ENCODE measurements at regions not wholly inside any gene's neighbourhood (a gene's known extent, or its start where the extent isn't known, plus 50 kb on each side); places are given as distances from the start of the nearest gene placed in this dataset.

DNA sequence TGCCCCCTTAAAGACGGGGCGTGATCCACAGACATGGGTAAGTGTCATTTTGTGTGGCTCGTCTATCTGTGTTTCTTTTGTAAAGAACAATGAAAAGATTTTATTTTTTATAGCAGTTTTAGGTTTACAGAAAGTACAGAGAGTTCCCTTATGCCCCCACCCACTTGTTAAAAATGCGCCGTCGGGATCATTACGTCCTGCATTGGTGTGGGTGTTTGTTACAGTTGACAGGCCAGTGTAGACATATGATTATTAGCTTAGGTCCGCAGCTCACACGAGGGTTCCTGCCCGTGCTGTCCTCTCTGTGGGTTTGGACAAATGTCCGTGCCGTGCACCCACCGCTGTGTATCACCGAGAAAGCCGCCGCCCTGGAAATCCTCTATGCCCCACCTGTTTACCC, 50.5 kb downstream of the RGS12 start:
- DNase-seq: no peak

DNA sequence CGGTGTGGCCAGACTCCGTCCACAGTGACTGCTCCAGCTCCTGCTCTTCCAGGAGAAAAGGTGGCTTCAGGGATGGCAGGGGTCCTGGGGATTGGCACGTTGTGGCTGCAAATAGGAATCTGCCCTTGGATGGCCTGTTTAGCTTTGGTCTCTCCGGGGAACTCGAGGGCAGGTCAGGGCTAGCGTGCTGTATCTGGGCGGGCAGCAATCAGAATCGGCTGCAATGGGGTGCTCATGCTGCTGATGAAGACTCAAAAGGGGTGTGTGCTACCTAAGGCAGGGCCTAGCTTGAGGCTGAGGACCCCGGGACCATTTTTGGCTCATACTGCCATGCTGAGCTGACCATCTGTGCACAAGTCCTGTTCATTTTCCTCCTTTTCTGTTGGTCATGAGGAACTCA, 51.3 kb downstream of the RGS12 start:
- no peak for DNase-seq

DNA sequence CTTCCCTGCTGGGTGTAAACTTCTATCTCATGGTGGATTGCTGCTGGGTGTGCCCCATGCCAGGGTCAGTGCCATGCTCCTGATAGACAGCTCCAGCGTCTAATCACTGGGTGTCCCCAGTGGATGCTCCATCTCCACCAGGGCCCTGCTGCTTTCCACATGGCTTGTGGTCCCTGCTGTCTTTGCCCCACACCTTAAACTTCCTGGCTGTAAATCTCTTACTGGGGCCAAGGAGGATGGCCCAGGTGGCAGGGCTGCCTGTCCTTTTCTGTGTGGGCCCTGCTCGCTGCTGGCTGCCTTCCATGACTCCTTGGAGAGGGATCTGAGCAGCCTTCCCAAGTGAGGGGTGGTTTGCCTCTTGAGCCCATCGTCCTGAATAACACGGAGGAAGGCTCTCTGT, 51.8 kb downstream of the RGS12 start:
- DNase-seq: no peak

DNA sequence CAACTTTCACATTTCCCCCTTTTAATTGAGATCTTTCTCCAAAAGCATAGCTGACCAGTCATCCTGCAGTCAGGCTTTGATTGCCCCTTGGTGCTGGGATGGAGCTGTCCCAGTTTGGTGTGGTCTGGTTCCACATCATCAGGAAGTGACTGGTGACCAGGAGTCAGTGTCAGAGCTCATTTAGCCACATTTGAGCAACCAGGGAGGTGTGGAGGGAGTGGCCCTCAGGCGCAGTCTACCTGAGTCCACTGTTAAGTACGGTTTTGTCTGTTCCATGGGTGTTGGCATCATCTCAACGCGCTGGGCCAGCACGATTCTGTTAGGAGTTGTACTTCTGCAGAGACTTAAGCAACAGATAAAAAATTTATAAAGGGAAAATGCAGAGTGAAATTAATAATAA, 52.6 kb downstream of the RGS12 start:
- no peak for DNase-seq

DNA sequence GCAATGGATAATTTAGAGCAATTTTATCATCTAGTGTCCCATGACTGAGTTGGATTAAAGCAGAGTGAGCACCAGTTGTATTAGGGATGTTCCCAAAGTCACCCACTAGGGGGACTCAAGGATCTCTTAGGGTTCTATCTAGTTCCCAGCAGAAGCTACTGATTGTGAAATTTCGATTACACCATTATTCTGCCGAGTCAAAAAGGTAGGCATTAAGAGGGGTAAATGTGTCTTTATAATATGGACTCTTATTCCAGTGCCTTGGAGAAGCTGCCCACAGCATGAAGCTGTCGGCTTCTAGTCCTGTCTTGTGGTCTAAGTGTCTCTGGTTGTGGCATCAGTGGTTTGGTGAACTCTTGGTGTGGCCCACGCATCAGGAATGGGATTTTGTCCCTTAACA, 53.3 kb downstream of the RGS12 start:
- peak; percentile 73 for DNase-seq

DNA sequence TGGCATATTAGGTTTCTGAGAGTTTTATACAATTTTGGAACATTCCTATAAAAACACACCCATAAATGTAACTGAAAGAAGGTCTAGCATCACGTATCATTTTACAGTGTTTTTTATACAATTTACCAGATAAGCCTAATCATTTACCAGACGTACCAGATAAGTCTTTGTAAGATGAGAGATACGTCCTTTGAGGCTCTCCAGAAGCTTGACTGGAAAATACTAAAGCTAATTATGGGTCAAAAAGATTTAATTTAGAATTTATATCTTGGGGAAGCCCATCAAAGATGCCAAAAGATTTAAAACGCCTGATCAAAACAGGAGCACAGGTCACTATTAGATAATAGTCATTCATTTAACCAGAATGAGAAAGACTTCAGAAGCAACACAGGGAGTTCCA, 55.0 kb downstream of the RGS12 start:
- no peak for DNase-seq

DNA sequence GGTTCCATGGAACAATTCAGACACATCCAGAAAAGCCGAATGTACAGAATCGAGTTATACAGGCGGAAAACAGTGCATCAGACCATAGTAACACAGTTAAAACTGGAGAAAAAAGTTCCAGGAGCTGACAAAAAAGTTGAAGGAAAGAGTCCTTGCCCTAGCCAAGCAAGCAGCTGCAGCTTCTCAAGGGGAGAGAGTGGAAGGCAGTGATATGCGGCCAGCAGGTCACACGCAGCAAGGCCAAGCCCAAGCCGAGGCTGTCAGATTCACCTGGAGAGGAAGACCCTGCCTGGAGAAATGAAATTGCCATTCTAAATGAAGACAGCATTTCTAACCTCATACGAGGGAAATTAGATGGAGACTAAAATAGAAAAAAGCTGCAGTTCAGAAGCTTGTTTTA, 55.8 kb downstream of the RGS12 start:
- no peak for DNase-seq

DNA sequence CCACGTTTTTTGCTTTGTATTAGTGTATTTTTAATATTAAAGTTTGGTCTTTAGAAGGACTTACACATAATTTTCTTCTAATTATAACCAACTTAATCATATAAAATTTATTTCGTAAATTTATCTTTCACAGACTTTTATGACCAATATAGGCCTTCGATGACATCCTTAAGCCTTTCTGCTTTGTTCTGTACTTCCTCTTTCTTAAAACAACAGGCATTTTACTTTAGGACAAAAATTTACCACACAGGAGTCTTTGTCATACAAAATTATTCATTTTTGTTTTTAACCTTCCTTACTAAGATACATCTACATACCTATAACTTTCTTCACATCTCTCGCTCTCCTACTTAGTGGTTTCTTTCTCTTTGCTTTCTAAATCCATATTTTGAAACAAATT, 56.3 kb downstream of the RGS12 start:
- DNase-seq: no peak

DNA sequence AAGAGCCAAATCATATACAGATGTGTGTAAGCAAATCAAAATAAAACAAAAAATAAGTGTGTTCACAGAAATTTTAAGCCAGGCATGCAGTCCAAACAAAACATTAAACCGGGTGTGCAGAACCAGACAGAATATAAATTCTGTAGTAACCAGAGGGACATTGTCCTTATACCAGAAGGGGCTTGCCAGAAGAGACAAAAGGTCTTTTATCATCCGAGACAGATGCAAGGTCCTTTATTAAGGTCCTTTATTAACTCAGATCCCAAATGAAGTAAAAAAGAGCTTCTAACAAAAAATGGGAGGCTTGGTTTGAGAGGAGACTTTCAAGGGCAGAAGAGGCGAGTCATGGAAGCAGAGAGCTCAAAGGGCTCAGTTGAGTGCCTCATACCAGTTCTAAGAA, 59.2 kb downstream of the RGS12 start:
- no peak for DNase-seq

DNA sequence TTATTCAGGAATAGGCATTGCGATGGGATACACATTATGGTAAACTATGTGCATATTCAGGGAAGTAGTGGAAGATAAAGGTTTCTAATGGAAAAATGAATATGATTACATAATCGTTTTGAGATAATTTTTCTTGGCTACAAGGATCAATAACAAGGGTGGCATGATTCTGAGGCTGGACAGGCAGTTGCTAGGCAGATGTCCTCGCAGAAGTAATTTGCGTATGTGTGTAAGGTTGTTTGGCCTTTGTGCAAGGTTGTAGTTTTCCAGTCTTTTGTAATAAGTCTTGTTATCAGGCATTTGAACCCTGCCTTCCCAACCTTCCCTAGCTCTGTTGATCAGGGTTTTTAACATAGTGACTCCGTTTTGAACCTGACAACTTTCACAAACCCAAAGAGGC, 59.7 kb downstream of the RGS12 start:
- DNase-seq: no peak

DNA sequence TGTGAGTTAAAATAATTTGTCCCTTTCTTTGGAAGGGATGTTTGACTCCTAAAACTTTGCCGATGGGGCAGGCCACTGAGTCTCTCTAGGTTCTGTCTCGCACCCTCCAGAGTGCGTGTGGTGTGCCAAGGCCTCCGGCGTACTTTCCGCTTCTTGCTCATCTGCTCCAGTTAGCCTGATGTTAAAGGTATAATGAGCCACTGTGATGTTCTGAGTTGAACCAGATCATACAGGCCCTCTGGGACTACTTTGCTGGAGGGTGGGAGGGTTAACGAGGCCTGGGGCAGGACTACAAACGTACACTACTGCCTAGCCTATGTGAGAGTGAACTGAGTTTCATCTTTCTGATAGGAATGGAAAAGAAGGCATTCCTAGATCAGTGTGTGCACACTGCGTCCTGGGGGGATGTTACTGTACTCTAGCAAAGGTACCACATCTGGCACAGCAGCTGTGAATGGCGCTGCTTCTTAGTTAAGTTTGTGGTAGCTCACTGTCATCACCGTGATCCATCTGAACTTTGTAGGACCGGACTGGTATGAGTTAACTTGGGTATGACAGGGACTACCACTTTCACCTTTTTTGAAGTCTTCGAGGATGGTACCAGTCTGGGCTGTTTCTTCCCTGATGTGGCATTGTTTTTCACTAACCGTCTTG, 60.2 kb downstream of the RGS12 start:
- no peak for DNase-seq

DNA sequence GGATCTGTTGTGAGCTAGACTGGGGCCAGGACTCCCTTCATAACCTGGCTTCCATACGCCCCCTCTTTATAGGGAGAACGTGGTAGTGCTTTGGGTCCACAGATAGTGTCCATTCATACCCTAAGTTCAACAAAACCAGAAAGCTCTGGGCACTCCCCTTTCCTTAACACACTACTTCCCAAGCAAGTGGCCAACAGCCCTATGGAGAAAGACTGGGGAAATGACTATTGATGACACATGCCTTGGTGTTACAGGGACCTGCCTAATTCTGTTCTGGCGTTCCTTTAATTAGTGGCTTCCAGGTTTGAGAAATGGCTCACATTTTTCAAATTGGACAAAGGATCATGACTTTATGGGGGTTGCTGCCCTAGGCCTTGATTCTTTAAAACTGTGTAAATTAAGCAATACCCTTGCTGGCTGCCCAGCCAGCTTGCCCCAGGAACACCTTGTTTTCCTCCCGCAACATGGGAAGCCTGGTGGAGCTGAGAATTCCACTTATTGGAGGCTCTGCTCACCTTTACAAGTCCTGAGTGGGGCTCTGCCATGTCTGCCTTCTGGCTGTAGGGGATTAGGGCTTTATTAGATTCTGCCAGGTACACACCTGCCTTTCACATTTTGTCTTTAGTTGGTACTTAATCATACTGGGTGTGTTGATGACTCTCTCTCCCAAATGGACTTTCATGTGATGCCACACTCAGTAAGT, 61.1 kb downstream of the RGS12 start:
- DNase-seq: no peak

DNA sequence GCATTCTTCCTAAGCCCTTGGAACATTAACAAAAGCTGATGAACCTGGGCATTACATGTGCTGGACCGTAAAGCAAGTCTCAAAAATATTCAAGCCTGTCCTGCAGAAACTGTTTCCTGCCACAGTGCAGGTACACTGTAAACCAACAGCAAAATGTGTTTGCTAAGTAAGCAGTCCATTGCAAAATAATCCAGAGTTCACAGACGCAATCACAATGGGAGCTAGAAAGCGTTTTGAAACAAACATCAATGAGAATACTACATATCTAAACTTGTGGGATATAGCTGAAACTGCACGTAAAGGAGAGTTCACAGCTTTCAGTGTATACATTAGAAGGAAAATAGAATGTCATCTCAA, 61.6 kb downstream of the RGS12 start:
- DNase-seq: no peak

DNA sequence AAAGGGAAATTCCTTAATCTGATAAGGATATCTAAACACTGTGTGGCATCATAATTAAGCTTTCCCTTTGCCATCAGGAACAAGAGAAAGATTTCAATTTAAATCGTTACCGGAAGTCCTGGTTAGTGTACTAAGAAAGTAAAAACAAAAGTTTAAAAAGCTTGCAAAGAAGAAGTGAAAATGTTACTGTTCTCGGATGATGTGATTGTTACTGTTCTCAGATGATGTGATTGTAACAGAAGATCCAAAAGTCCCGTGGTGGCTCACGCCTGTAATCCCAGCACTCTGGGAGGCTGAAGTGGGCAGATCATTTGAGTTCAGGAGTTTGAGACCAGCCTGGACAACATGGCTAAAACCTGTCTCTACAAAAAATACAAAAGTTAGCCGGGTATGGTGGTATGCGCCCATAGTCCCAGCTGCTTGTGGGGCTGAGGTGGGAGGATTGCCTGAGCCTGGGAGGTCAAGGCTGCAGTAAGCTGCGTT, 62.5 kb downstream of the RGS12 start:
- DNase-seq: no peak

DNA sequence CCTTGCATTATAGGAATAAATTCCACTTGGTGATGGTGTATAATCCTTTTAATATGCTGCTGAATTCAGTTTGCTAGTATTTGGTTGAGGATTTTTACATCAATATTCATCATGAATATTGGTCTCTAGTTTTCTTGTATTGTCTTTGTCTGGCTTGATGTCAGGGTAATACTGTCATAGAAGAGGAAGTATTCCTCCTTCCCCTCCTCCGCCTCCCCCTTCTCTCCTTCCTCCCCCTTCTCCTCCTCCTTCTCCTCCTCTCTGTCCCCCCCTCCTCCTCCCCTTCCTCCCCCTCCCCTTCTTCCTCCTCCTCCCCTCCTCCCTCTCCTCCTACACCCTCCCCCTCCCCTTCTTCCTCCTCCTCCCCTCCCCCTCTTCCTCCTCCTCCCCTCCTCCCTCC, 65.8 kb downstream of the RGS12 start:
- no peak for DNase-seq

DNA sequence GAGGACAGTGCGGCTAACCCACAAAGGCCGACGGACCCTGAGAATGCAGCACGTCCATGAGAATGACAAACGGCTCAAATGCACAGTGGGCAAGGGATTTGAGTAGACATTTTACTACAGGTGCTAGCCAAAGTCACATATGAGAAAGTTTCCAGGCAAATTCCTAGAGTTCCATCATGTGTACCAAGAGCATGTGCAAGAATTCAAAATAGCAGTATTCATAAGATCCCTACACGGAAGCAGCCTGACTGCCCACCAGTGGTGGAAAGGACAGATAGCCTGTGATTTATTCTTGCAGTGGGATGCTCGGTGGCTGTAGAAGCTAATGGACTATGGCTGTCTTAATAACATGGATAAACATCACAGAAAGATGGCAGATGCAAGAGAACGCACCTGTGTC, 68.0 kb downstream of the RGS12 start:
- DNase-seq: no peak

DNA sequence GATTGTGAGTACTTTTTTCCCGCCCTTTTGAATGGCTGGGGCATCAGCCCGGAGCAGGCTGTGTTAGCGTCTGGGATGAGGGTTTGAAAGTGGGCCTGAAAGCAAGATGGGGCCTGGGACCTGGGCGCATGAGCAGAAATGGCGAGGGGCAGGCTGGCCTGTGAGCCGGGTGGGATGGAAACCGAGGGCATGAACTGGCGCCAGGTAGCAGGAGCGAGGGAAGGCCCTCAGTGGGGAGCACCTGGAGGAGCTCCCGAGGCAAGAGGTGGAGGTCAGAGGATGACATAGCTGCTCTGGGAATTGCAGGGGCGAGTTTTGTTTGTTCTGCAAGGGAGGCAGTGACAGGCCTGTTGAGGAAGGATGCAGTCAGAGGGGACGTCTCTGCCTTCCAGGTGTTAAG, 68.6 kb downstream of the RGS12 start:
- no peak for DNase-seq

DNA sequence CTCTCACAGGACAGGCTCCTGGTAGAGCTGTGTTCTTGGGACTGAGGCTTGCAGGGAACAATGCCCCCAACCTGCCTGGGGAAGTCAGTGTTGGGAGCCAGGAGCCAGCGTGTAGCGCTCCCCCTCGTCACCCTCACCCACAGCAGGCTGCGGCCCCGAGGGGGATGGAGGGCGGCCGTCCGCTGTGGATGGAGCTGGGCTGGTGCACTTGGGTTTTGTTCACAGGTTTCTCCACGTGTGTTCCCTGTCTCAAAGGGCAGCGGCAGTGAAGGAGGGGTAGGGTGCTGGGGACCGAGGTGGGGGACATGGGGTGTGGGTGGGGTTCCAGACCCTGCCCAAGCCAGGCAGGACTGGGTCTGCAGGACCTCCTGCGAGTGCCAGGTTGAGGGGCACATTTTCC, 69.1 kb downstream of the RGS12 start:
- no peak for DNase-seq

DNA sequence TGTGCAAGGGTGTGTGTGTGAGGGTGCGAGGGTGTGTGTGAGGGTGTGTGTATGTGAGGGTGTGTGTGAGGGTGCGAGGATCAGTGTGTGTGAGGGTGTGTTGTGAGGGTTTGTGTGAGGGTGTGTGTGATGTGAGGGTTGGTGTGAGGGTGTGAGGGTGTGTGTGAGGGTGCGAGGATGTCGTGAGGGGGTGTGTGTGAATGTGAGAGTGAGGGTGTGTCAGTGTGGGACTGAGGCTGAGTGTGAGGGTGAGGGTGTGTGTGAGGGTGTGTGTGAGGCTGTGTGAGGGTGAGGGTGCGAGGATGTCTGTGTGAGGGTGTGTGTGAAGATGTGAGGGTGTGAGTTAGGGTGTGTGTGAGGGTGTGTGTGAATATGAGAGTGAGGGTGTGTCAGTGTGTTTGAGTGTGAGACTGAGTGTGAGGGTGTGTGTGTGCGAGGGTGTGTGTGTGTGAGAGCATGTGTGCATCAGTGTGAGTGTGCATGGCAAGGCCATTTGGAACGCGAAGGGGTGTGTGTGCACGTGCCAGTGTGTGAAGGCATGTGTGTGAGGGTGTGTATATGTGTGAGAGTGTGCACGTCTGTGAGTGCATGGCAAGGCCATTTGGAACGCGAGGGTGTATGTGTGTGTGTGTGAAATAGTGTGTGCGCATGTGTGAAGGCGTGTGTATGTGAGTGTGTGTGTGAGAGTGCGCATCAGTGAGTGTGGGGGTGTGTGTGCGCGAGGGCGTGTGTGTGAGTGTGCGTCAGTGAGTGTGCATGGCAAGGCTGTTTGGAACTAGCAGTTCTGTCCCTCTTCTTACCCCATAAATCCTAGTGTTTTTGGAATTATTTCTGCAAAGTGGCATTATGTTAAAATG, 69.8 kb downstream of the RGS12 start:
- DNase-seq: no peak

DNA sequence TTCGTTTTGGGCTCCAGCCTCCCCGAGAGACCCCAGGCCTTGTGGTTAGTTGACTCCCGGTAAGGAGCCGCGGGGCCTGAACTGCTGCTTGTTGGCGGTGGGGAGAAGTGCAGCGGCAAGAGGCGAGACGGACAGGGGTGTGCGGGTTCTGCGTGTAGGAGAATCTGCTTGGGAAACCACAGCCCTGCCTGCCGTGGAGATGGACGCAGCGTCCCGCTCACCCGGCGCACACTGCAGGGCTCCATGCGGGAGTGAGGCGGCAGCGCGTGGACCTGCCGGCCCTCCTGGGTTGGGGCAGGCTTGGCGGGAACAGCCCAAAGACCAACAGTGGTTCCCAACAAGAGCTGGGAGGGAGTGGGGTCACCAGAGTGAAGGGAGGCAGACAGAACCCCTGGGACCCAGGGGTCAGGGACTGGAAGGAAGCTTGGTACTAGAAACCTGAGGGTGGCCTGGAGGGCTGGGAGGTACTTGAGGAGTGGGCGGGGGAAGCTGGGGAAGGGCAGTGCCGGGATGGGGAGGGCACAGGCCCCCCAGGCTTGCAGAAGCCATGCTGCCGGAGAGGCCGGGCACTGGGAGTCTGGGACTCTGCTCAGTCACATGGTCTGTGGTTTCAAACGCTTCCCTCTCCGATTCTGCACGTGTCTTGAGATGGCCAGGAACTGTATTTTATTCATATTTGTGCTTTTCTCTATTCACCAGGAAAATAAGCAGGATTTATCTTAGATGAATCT, 70.8 kb downstream of the RGS12 start:
- DNase-seq: no peak

DNA sequence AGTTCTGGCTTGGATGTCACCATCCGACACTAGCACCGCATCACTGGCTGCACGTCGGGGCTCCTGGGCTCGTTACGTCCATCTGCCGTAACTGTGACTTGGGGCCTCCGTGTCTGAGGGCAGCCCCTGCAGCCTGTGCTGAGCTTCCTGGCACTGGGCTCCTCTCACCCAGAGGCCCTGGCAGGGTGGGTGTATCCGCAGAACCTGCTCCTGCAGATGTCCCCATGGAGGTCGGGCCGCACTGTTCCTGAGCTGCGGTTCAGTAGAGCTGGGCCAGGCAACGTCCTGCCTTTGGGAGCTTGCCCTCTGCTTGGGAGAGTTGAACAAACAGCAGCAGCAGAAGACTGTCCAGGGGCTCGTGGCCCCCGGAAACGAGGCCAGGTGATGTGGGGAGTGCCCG, 71.4 kb downstream of the RGS12 start:
- no peak for DNase-seq

DNA sequence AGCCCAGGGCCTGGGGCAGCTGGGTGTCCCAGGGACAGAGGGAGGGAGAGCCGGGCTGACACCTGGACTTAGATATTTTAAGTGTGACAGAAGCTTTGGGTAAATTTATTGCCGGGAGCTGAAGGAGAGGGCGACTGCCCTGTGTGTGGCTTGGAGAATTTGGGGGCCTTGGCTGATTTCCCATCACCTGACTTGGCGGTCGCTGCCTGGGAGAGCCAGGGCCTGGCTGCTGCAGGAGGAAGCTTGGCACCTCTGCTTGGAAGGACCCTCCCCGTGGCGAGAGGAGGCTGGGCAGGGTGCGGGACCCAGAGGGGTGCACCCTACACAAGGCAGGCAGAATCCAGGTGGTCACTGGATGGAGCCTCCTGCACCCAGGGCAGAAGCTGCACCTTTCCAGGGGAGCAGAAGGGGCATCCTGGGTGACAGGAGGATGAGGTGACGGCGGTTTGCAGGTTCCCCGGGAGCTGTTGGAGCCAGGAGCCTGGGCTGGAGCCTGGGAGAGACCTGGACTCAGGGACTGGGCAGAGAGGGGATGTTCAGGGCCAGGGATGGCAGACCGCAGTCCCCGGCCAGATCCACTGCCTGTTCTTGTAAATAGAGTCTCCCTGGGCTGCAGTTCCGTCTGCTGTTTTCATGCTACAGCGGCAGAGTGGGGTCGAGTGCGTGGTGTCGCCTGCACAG, 72.0 kb downstream of the RGS12 start:
- no peak for DNase-seq

DNA sequence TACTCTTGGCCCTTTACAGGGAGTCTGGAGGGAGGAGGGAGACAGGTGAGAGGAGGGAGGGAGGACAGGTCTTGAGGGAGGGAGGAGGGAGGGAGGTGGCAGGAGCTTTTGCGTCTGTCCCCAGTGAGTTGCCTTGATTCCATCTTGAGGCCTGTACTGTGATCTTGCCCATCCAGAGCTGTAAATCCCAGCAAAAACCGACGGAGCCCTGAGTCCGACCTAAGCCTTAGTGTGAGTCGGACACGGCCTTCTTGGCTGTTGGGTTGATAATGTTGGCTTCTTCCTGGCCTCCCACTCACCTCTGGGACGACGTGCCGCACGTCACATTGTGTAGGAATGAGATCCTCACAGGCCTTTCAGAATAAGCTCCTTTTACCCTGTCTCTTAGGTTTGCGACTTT, 72.5 kb downstream of the RGS12 start:
- no peak for DNase-seq

Measured in RPMI8226 (cell line).